GM12865 (cell line): ENCODE measurements at regions not wholly inside any gene's neighbourhood (a gene's known extent, or its start where the extent isn't known, plus 50 kb on each side); places are given as distances from the start of the nearest gene placed in this dataset.

Experiments used
- DNase-seq: peaks from one replicate; pipeline ENCODE4 v3.0.0; 2010; ENCODE audit warnings: low read depth
- H3K4me3 ChIP-seq: 2 replicates; pipeline ENCODE4 v1.5.1; 2011; ENCODE audit warnings: mild to moderate bottlenecking, low read depth, low read length, control low read depth
- CTCF ChIP-seq: IDR thresholded peaks from 2 replicates; pipeline ENCODE4 v1.5.1; 2011; ENCODE audit warnings: low read length, control low read depth, low read depth, inconsistent platforms; ENCODE audit not compliant: insufficient read depth; ENCODE audit errors: missing control alignments

- no peak for DNase-seq
- no peak for TF ChIP-seq CTCF
- no peak overlapping the region for H3K4me3 ChIP-seq
Measured at GRCh38 chr18:65425366-65425765, 325.4 kb upstream of the CDH7 start.

GRCh38 chr18:65423776-65424175 lies 327.0 kb upstream of the CDH7 start:
- no peak for DNase-seq
- H3K4me3 ChIP-seq, result no peak overlapping the region
- no peak for TF ChIP-seq CTCF

- H3K4me3 ChIP-seq, result no peak overlapping the region
- no peak for TF ChIP-seq CTCF
- DNase-seq, result no peak
Measured at GRCh38 chr18:65422544-65423136, 328.2 kb upstream of the CDH7 start.

- no peak overlapping the region for H3K4me3 ChIP-seq
- no peak for TF ChIP-seq CTCF
- no peak for DNase-seq
Measured at GRCh38 chr18:65415098-65415497, 335.7 kb upstream of the CDH7 start.

- no peak for TF ChIP-seq CTCF
- no peak overlapping the region for H3K4me3 ChIP-seq
- DNase-seq, result no peak
Measured at GRCh38 chr18:65414501-65414900, 336.3 kb upstream of the CDH7 start.

GRCh38 chr18:65411061-65411460 lies 339.8 kb upstream of the CDH7 start:
- no peak for TF ChIP-seq CTCF
- no peak for DNase-seq
- no peak overlapping the region for H3K4me3 ChIP-seq

- TF ChIP-seq CTCF, result no peak
- no peak overlapping the region for H3K4me3 ChIP-seq
- DNase-seq, result no peak
Measured at GRCh38 chr18:65409261-65409660, 341.6 kb upstream of the CDH7 start.
